ENCODE measurements at regions not wholly inside any gene's neighbourhood (a gene's known extent, or its start where the extent isn't known, plus 50 kb on each side); places are given as distances from the start of the nearest gene placed in this dataset.

DNA sequence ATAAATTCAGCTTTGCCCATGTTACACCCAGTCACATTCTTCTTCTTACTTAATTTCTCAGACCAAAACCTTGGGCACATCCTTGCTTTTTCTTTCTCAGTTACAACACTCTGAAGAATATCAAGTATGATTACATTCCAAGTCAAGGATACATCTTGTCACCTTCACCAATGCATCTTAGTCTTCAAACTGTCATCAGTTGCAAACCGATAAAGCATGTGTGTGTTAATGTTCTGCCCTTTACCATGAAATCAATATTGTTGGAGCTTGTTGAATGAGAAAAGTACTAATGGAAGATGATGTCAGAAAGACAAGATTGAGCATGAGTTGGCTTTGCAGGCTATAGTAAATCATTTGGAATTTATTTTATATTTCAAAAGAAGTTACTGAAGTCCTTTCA is 764.6 kb downstream of the NCAM2 start:
- no peak overlapping the region for H3K4me2 ChIP-seq
- FAIRE-seq (no peak), DNase-seq (ENCODE audit: low read depth in 1 of 2, low spot score in 1 of 2) (no peak), ATAC-seq (no peak)
- TF ChIP-seq NFE2L2 (conservative IDR thresholded peaks at IDR 0.05; ENCODE audit: low read length) (no peak), EHMT2 (IDR thresholded peaks at IDR 0.05; ENCODE audit: low read depth) (no peak), FOXS1 (CRISPR knock-in tag; IDR thresholded peaks at IDR 0.05) (no peak), FOSL2 (IDR thresholded peaks at IDR 0.05) (no peak), FOSL2 (CRISPR knock-in tag; IDR thresholded peaks at IDR 0.05) (no peak), BHLHE40 (IDR thresholded peaks at IDR 0.05; ENCODE audit: low read depth, low read length) (no peak), FOSB (CRISPR knock-in tag; IDR thresholded peaks at IDR 0.05) (no peak), SREBF2 (IDR thresholded peaks at IDR 0.05) (no peak), EP300 (IDR thresholded peaks at IDR 0.05) (no peak), MAZ (IDR thresholded peaks at IDR 0.05; ENCODE audit: borderline replicate concordance, low read depth, low read length) (no peak), NR3C1 (IDR thresholded peaks at IDR 0.05) (no peak), CHD2 (IDR thresholded peaks at IDR 0.05; ENCODE audit: low read length, partially characterized antibody) (no peak), ZC3H11A (IDR thresholded peaks at IDR 0.05) (no peak)
- TF ChIP-seq, protein P1, sequence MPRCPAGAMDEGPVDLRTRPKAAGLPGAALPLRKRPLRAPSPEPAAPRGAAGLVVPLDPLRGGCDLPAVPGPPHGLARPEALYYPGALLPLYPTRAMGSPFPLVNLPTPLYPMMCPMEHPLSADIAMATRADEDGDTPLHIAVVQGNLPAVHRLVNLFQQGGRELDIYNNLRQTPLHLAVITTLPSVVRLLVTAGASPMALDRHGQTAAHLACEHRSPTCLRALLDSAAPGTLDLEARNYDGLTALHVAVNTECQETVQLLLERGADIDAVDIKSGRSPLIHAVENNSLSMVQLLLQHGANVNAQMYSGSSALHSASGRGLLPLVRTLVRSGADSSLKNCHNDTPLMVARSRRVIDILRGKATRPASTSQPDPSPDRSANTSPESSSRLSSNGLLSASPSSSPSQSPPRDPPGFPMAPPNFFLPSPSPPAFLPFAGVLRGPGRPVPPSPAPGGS (IDR thresholded peaks at IDR 0.05): no peak
- TF ChIP-seq, protein P2, sequence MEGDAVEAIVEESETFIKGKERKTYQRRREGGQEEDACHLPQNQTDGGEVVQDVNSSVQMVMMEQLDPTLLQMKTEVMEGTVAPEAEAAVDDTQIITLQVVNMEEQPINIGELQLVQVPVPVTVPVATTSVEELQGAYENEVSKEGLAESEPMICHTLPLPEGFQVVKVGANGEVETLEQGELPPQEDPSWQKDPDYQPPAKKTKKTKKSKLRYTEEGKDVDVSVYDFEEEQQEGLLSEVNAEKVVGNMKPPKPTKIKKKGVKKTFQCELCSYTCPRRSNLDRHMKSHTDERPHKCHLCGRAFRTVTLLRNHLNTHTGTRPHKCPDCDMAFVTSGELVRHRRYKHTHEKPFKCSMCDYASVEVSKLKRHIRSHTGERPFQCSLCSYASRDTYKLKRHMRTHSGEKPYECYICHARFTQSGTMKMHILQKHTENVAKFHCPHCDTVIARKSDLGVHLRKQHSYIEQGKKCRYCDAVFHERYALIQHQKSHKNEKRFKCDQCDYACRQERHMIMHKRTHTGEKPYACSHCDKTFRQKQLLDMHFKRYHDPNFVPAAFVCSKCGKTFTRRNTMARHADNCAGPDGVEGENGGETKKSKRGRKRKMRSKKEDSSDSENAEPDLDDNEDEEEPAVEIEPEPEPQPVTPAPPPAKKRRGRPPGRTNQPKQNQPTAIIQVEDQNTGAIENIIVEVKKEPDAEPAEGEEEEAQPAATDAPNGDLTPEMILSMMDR (IDR thresholded peaks at IDR 0.05): no peak
- TF ChIP-seq, protein P3, sequence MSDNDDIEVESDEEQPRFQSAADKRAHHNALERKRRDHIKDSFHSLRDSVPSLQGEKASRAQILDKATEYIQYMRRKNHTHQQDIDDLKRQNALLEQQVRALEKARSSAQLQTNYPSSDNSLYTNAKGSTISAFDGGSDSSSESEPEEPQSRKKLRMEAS (IDR thresholded peaks at IDR 0.05): no peak
- no peak overlapping the region for H3K4me3 ChIP-seq
- ChIA-PET POLR2A (no interaction called here), CTCF (no interaction called here)
- H3K9me3 ChIP-seq: no peaks in the 10 kb centered on the region
- 12% methylated on average over 1 of the region's 1 CpG for WGBS (ENCODE audit: missing lambda C conversion rate)
- H3K27ac ChIP-seq: no peak overlapping the region
- H3K4me1 ChIP-seq: no peaks in the 10 kb centered on the region

DNA sequence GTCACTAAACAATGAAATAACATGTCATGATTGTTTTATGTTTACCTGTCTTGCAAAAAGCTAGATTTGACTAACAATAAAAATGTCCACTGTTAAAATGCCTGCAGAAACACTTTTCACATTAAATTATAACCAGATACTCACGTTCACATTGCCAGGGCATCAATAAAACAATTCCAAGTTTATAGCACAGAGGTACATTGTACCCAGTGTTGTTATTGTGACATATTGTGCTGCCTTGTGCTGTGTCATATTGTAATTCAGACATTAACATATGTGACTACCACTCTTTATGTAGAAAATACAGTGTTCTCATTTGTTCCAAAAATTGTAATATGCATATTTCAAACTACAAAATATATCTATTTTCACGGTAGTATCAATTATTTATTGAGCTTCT is 766.1 kb downstream of the NCAM2 start:
- Histone ChIP-seq H3K4me2 (no peak overlapping the region), H3K9me3 (no peaks in the 10 kb centered on the region), H3K4me1 (no peaks in the 10 kb centered on the region), H3K4me3 (no peak overlapping the region), H3K27ac (no peak overlapping the region)
- POLR2A ChIA-PET: no interaction called here
- no peak for FAIRE-seq
- CTCF ChIA-PET: no interaction called here
- ATAC-seq: no peak
- 1% methylated on average over 2 of the region's 2 CpGs for WGBS (ENCODE audit: missing lambda C conversion rate)
- DNase-seq (ENCODE audit: low read depth in 1 of 2, low spot score in 1 of 2): no peak
- TF ChIP-seq HOXA7 (CRISPR knock-in tag; IDR thresholded peaks at IDR 0.05): no peak
- no peak for TF ChIP-seq PBX3 (IDR thresholded peaks at IDR 0.05)
- TF ChIP-seq CBX8 (IDR thresholded peaks at IDR 0.05): no peak
- no peak for TF ChIP-seq MAZ (IDR thresholded peaks at IDR 0.05; ENCODE audit: borderline replicate concordance, low read depth, low read length)
- TF ChIP-seq JUNB (IDR thresholded peaks at IDR 0.05): no peak
- TF ChIP-seq, protein P2 (IDR thresholded peaks at IDR 0.05): no peak
- no peak for TF ChIP-seq MYC (IDR thresholded peaks at IDR 0.05; ENCODE audit: borderline replicate concordance, low read length)
- TF ChIP-seq RARB (CRISPR knock-in tag; IDR thresholded peaks at IDR 0.05): no peak
- TF ChIP-seq, protein P3 (IDR thresholded peaks at IDR 0.05): no peak
- no peak for TF ChIP-seq FOSL2 (IDR thresholded peaks at IDR 0.05)
- TF ChIP-seq FOSL2 (CRISPR knock-in tag; IDR thresholded peaks at IDR 0.05): no peak
- TF ChIP-seq SMC3 (IDR thresholded peaks at IDR 0.05): no peak
- no peak for TF ChIP-seq KDM5A (IDR thresholded peaks at IDR 0.05)
- TF ChIP-seq ZFP36 (IDR thresholded peaks at IDR 0.05; ENCODE audit: borderline replicate concordance, partially characterized antibody): no peak
- TF ChIP-seq FOSB (CRISPR knock-in tag; IDR thresholded peaks at IDR 0.05): no peak
